H9 (cell line): ENCODE measurements at regions not wholly inside any gene's neighbourhood (a gene's known extent, or its start where the extent isn't known, plus 50 kb on each side); places are given as distances from the start of the nearest gene placed in this dataset.

Experiments
- DNase-seq: peaks from one replicate; pipeline ENCODE4 v3.0.0-alpha.2; 2017
- H2AFZ ChIP-seq: one replicate; pipeline ENCODE4 v1.6.1; 2013; ENCODE audit warnings: mild to moderate bottlenecking, low read length, control low read depth, moderate library complexity
- H2AK5ac ChIP-seq: 2 replicates; pipeline ENCODE4 v1.6.1; 2013; ENCODE audit warnings: low read length, control low read depth, mixed read lengths; ENCODE audit not compliant: insufficient read length
- H2BK120ac ChIP-seq: one replicate; pipeline ENCODE4 v1.6.1; 2013; ENCODE audit warnings: low read depth, mild to moderate bottlenecking, low read length, control low read depth, inconsistent platforms; ENCODE audit not compliant: poor library complexity, severe bottlenecking
- H2BK12ac ChIP-seq: 2 replicates; pipeline ENCODE4 v1.6.1; 2013; ENCODE audit warnings: low read length, control low read depth, mixed read lengths, low read depth; ENCODE audit not compliant: insufficient read length
- H2BK15ac ChIP-seq: 2 replicates; pipeline ENCODE4 v1.6.1; 2013; ENCODE audit warnings: low read depth, low read length, control low read depth
- H2BK20ac ChIP-seq: one replicate; pipeline ENCODE4 v1.6.1; 2013; ENCODE audit warnings: low read depth, mild to moderate bottlenecking, low read length, control low read depth, inconsistent platforms; ENCODE audit not compliant: poor library complexity, severe bottlenecking
- H2BK5ac ChIP-seq: 2 replicates; pipeline ENCODE4 v1.6.1; 2013; ENCODE audit warnings: low read length, control low read depth, mixed read lengths; ENCODE audit not compliant: insufficient read length
- H3K14ac ChIP-seq: 2 replicates; pipeline ENCODE4 v1.6.1; 2013; ENCODE audit warnings: low read length, control low read depth; ENCODE audit not compliant: insufficient read depth
- H3K18ac ChIP-seq: 2 replicates; pipeline ENCODE4 v1.6.1; 2013; ENCODE audit warnings: low read depth, mild to moderate bottlenecking, mixed read lengths, low read length, control low read depth; ENCODE audit not compliant: insufficient read length
- H3K23ac ChIP-seq: 2 replicates; pipeline ENCODE4 v1.6.1; 2013; ENCODE audit warnings: low read length, control low read depth, mixed read lengths, low read depth; ENCODE audit not compliant: insufficient read length
- H3K23me2 ChIP-seq: 2 replicates; pipeline ENCODE4 v1.6.1; 2013; ENCODE audit warnings: low read depth, mild to moderate bottlenecking, mixed read lengths, low read length, control low read depth; ENCODE audit not compliant: insufficient read length, poor library complexity, severe bottlenecking
- H3K27ac ChIP-seq: 2 replicates; pipeline ENCODE4 v1.5.1; 2013; ENCODE audit warnings: low read length, control low read depth, mixed read lengths, low read depth; ENCODE audit not compliant: insufficient read length
- H3K27me3 ChIP-seq: 2 replicates; pipeline ENCODE4 v1.6.1; 2013; ENCODE audit warnings: low read length, control low read depth, inconsistent platforms; ENCODE audit not compliant: insufficient read depth
- H3K4ac ChIP-seq: 2 replicates; pipeline ENCODE4 v1.6.1; 2013; ENCODE audit warnings: low read depth, mild to moderate bottlenecking, control low read depth, inconsistent platforms, low read length, moderate library complexity
- H3K4me1 ChIP-seq: 2 replicates; pipeline ENCODE4 v1.6.1; 2013; ENCODE audit warnings: low read length, control low read depth, inconsistent platforms; ENCODE audit not compliant: insufficient read depth
- H3K4me2 ChIP-seq: 2 replicates; pipeline ENCODE4 v1.6.1; 2013; ENCODE audit warnings: low read length, control low read depth, mixed read lengths; ENCODE audit not compliant: insufficient read length, insufficient read depth
- H3K56ac ChIP-seq: 2 replicates; pipeline ENCODE4 v1.6.1; 2013; ENCODE audit warnings: low read depth, mild to moderate bottlenecking, mixed read lengths, low read length, control low read depth; ENCODE audit not compliant: insufficient read length
- H3K79me1 ChIP-seq: 2 replicates; pipeline ENCODE4 v1.6.1; 2013; ENCODE audit warnings: low read depth, mild to moderate bottlenecking, moderate library complexity, low read length, control low read depth, inconsistent platforms; ENCODE audit not compliant: insufficient read depth, poor library complexity, severe bottlenecking
- H3K79me2 ChIP-seq: 2 replicates; pipeline ENCODE4 v1.6.1; 2013; ENCODE audit warnings: low read length, control low read depth, inconsistent platforms; ENCODE audit not compliant: insufficient read depth
- H3K9ac ChIP-seq: 2 replicates; pipeline ENCODE4 v1.6.1; 2013; ENCODE audit warnings: low read length, control low read depth, mixed read lengths; ENCODE audit not compliant: insufficient read length; ENCODE audit errors: extremely low read depth
- H3K9me3 ChIP-seq: one replicate; pipeline ENCODE4 v1.6.1; 2013; ENCODE audit warnings: low read depth, low read length, inconsistent platforms; ENCODE audit not compliant: control insufficient read depth
- H3T11ph ChIP-seq: one replicate; pipeline ENCODE4 v1.6.1; 2013; ENCODE audit warnings: mild to moderate bottlenecking, low read length, control low read depth, inconsistent platforms
- H4K20me1 ChIP-seq: one replicate; pipeline ENCODE4 v1.6.1; 2013; ENCODE audit not compliant: control insufficient read depth, insufficient read length, insufficient read depth
- H4K5ac ChIP-seq: 2 replicates; pipeline ENCODE4 v1.6.1; 2013; ENCODE audit warnings: low read depth, mild to moderate bottlenecking, mixed read lengths, low read length, control low read depth; ENCODE audit not compliant: insufficient read length
- H4K8ac ChIP-seq: replicated peaks from 2 replicates; pipeline ENCODE4 v1.6.1; 2013; ENCODE audit warnings: low read length, control low read depth, mixed read lengths, low read depth; ENCODE audit not compliant: insufficient read length
- H4K91ac ChIP-seq: 2 replicates; pipeline ENCODE4 v1.6.1; 2013; ENCODE audit warnings: low read depth, mild to moderate bottlenecking, moderate library complexity, mixed read lengths, low read length, control low read depth; ENCODE audit not compliant: insufficient read length
- H3K27ac Mint-ChIP-seq, 3 experiments: 2 replicates in 2 of 3; 3 replicates in 1 of 3; pipeline ENCODE4 v1.8.0; 2020 to 2021; ENCODE audit warnings: mixed read lengths in 3 of 3, mild to moderate bottlenecking in 1 of 3, moderate library complexity in 1 of 3
- H3K27me3 Mint-ChIP-seq: 2 replicates; pipeline ENCODE4 v1.8.0; 2021; ENCODE audit warnings: low read depth, mild to moderate bottlenecking, moderate library complexity, mixed read lengths
- H3K36me3 Mint-ChIP-seq, 3 experiments: 2 replicates in 2 of 3; 3 replicates in 1 of 3; pipeline ENCODE4 v1.8.0; 2020 to 2021; ENCODE audit warnings: low read depth in 3 of 3, mixed read lengths in 3 of 3; ENCODE audit not compliant: insufficient read depth in 1 of 3
- H3K4me1 Mint-ChIP-seq, 2 experiments: 2 replicates each; pipeline ENCODE4 v1.8.0; 2020; ENCODE audit warnings: mixed read lengths in 2 of 2
- H3K4me3 Mint-ChIP-seq, 2 experiments: 2 replicates in 1 of 2; 3 replicates in 1 of 2; pipeline ENCODE4 v1.8.0; 2020 to 2021; ENCODE audit warnings: mild to moderate bottlenecking in 2 of 2, mixed read lengths in 2 of 2, moderate library complexity in 1 of 2
- H3K9me3 Mint-ChIP-seq, 2 experiments: 2 replicates in 1 of 2; 3 replicates in 1 of 2; pipeline ENCODE4 v1.8.0; 2020; ENCODE audit warnings: mild to moderate bottlenecking in 2 of 2, mixed read lengths in 2 of 2, moderate library complexity in 1 of 2
- whole genome bisulfite sequencing: extraction: QIAGEN DNeasy Blood & Tissue Kit; methylation state at CpG from one replicate; pipeline ENCODE4 v1.1.7; 2013; ENCODE audit warnings: missing lambda C conversion rate, low lambda C conversion rate, mixed read lengths; ENCODE audit not compliant: insufficient read length; ENCODE audit errors: extremely low coverage; 5-methylcytosine and 5-hydroxymethylcytosine counted together
- TF ChIP-seq, protein P1 (sequence below): fragments of 200-600 bp; sonication (generic); conservative IDR thresholded peaks from 3 replicates; pipeline ENCODE4 v1.8.0; 2021; ENCODE audit warnings: antibody characterized with exemption, mild to moderate bottlenecking

DNA sequence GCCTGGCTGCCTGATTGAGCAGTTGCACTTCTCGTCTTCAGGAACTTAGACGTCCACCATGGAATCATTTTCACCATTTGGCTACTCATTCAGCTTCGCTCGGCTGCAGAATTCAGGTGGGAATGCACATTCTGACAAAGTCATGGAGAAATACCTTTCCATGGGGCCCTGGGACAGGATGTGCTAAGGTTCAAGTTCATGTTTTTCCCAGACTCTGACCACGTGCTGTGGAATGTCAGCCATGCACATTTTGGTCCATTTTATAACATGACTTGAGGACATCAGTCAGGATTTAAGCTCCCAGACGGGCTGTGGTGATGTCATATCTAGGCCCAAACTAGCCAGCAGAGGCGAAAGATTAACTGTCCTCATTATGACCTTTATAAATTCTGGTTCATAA, 205.3 kb downstream of the TBXT start:
- no peak overlapping the region for H2BK12ac ChIP-seq
- no peak overlapping the region for H3T11ph ChIP-seq
- no peaks in the 10 kb centered on the region for H3K27me3 ChIP-seq
- H3K4me1 Mint-ChIP-seq, result no peaks in the 10 kb centered on the region
- no CpG with 5 or more reads among the region's 7 CpGs for WGBS
- no peak overlapping the region for H2AFZ ChIP-seq
- no peak overlapping the region for H2AK5ac ChIP-seq
- no peak overlapping the region for H3K14ac ChIP-seq
- no peak overlapping the region for H3K18ac ChIP-seq
- H4K91ac ChIP-seq, result no peak overlapping the region
- H3K27me3 Mint-ChIP-seq, result peaks cover 23% of the 10 kb centered on the region
- H2BK15ac ChIP-seq, result no peak overlapping the region
- no peak for DNase-seq
- H3K4me2 ChIP-seq, result no peak overlapping the region
- H3K23ac ChIP-seq, result no peak overlapping the region
- H3K4me1 ChIP-seq, result no peaks in the 10 kb centered on the region
- no peaks in the 10 kb centered on the region for H3K23me2 ChIP-seq
- H3K4me3 Mint-ChIP-seq, result no peak overlapping the region
- no peak overlapping the region for H4K5ac ChIP-seq
- no peaks in the 10 kb centered on the region for H3K36me3 Mint-ChIP-seq
- no peaks in the 10 kb centered on the region for H3K79me1 ChIP-seq
- TF ChIP-seq, protein P1, sequence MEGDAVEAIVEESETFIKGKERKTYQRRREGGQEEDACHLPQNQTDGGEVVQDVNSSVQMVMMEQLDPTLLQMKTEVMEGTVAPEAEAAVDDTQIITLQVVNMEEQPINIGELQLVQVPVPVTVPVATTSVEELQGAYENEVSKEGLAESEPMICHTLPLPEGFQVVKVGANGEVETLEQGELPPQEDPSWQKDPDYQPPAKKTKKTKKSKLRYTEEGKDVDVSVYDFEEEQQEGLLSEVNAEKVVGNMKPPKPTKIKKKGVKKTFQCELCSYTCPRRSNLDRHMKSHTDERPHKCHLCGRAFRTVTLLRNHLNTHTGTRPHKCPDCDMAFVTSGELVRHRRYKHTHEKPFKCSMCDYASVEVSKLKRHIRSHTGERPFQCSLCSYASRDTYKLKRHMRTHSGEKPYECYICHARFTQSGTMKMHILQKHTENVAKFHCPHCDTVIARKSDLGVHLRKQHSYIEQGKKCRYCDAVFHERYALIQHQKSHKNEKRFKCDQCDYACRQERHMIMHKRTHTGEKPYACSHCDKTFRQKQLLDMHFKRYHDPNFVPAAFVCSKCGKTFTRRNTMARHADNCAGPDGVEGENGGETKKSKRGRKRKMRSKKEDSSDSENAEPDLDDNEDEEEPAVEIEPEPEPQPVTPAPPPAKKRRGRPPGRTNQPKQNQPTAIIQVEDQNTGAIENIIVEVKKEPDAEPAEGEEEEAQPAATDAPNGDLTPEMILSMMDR, result no peak
- H2BK20ac ChIP-seq, result no peak overlapping the region
- no peak overlapping the region for H2BK120ac ChIP-seq
- H3K27ac ChIP-seq, result no peak overlapping the region
- H4K8ac ChIP-seq, result no peak overlapping the region
- no peak overlapping the region for H3K4ac ChIP-seq
- no peak overlapping the region for H2BK5ac ChIP-seq
- H3K79me2 ChIP-seq, result no peaks in the 10 kb centered on the region
- H4K20me1 ChIP-seq, result no peaks in the 10 kb centered on the region
- H3K9me3 Mint-ChIP-seq, result no peaks in the 10 kb centered on the region
- no peak overlapping the region for H3K9ac ChIP-seq
- H3K9me3 ChIP-seq, result no peaks in the 10 kb centered on the region
- H3K56ac ChIP-seq, result no peak overlapping the region
- no peak overlapping the region for H3K27ac Mint-ChIP-seq
